ENCODE measurements at regions not wholly inside any gene's neighbourhood (a gene's known extent, or its start where the extent isn't known, plus 50 kb on each side); places are given as distances from the start of the nearest gene placed in this dataset.

GRCh38 chr12:127078577-127079350, 1188.2 kb upstream of the TMEM132C start:
- peaks cover 10% of the 10 kb centered on the region for H3K27me3 Mint-ChIP-seq (ENCODE audit: insufficient read depth)
- H3K4me1 Mint-ChIP-seq (ENCODE audit: low read depth): peaks cover 9% of the 10 kb centered on the region
- H3K36me3 Mint-ChIP-seq (ENCODE audit: low read depth): no peaks in the 10 kb centered on the region
- intact Hi-C loops (cut with micrococcal nuclease): no loop called here
- peaks cover 4% of the 10 kb centered on the region for H3K9me3 Mint-ChIP-seq
- no peak overlapping the region for H3K27ac Mint-ChIP-seq
- DNase-seq (ENCODE audit: low spot score): no peak
- H3K4me3 Mint-ChIP-seq: no peak overlapping the region

GRCh38 chr12:127079636-127080035, 1187.3 kb upstream of the TMEM132C start:
- Mint-ChIP-seq H3K27me3 (ENCODE audit: insufficient read depth) (peaks cover 10% of the 10 kb centered on the region), H3K9me3 (peaks cover 4% of the 10 kb centered on the region), H3K4me1 (ENCODE audit: low read depth) (peaks cover 14% of the 10 kb centered on the region), H3K27ac (no peak overlapping the region), H3K36me3 (ENCODE audit: low read depth) (no peaks in the 10 kb centered on the region), H3K4me3 (no peak overlapping the region)
- DNase-seq (ENCODE audit: low spot score): no peak
- intact Hi-C loops (cut with micrococcal nuclease): loop anchor here (5.0 kb wide), 1 partner anchor 88 kb away; no protein-coding TSS in a partner anchor

GRCh38 chr12:127081058-127081457, 1185.9 kb upstream of the TMEM132C start:
- Mint-ChIP-seq H3K4me3 (no peak overlapping the region), H3K27ac (no peak overlapping the region), H3K4me1 (ENCODE audit: low read depth) (peaks cover 14% of the 10 kb centered on the region), H3K36me3 (ENCODE audit: low read depth) (no peaks in the 10 kb centered on the region), H3K9me3 (peaks cover 4% of the 10 kb centered on the region), H3K27me3 (ENCODE audit: insufficient read depth) (peaks cover 7% of the 10 kb centered on the region)
- no peak for DNase-seq (ENCODE audit: low spot score)
- intact Hi-C loops (cut with micrococcal nuclease): loop anchor here (5.0 kb wide), 1 partner anchor 86 kb away; no protein-coding TSS in a partner anchor

- peaks cover 14% of the 10 kb centered on the region for H3K4me1 Mint-ChIP-seq (ENCODE audit: low read depth)
- H3K36me3 Mint-ChIP-seq (ENCODE audit: low read depth): no peaks in the 10 kb centered on the region
- peaks cover 2% of the 10 kb centered on the region for H3K27me3 Mint-ChIP-seq (ENCODE audit: insufficient read depth)
- no peaks in the 10 kb centered on the region for H3K9me3 Mint-ChIP-seq
- intact Hi-C loops (cut with micrococcal nuclease): loop anchor here (1.0 to 5.0 kb wide), 5 partner anchors 26 to 476 kb away; no protein-coding TSS in a partner anchor
- DNase-seq (ENCODE audit: low spot score): peak; percentile 17
- H3K4me3 Mint-ChIP-seq: peak overlapping the region; percentile 56
- peak overlapping the region; percentile 26 for H3K27ac Mint-ChIP-seq
Observed at GRCh38 chr12:127083008-127083949, 1183.7 kb upstream of the TMEM132C start.

- intact Hi-C loops (cut with micrococcal nuclease): no loop called here
- Mint-ChIP-seq H3K36me3 (ENCODE audit: low read depth) (no peaks in the 10 kb centered on the region), H3K4me1 (ENCODE audit: low read depth) (no peaks in the 10 kb centered on the region), H3K27me3 (ENCODE audit: insufficient read depth) (no peaks in the 10 kb centered on the region), H3K4me3 (no peak overlapping the region), H3K27ac (no peak overlapping the region), H3K9me3 (no peaks in the 10 kb centered on the region)
- DNase-seq (ENCODE audit: low spot score): no peak
Observed at GRCh38 chr12:127101076-127101475, 1165.9 kb upstream of the TMEM132C start.

- Mint-ChIP-seq H3K27ac (no peak overlapping the region), H3K4me3 (no peak overlapping the region), H3K4me1 (ENCODE audit: low read depth) (peaks cover 6% of the 10 kb centered on the region), H3K9me3 (no peaks in the 10 kb centered on the region), H3K36me3 (ENCODE audit: low read depth) (no peaks in the 10 kb centered on the region), H3K27me3 (ENCODE audit: insufficient read depth) (peaks cover 6% of the 10 kb centered on the region)
- DNase-seq (ENCODE audit: low spot score): no peak
- intact Hi-C loops (cut with micrococcal nuclease): no loop called here
Observed at GRCh38 chr12:127106041-127106440, 1160.9 kb upstream of the TMEM132C start.

- no peak for DNase-seq (ENCODE audit: low spot score)
- no peaks in the 10 kb centered on the region for H3K9me3 Mint-ChIP-seq
Observed at GRCh38 chr12:127106697-127107096, 1160.3 kb upstream of the TMEM132C start.

GRCh38 chr12:127107744-127108143, 1159.2 kb upstream of the TMEM132C start:
- H3K27ac Mint-ChIP-seq: no peak overlapping the region
- H3K27me3 Mint-ChIP-seq (ENCODE audit: insufficient read depth): peaks cover 6% of the 10 kb centered on the region
- no peaks in the 10 kb centered on the region for H3K9me3 Mint-ChIP-seq
- no peak for DNase-seq (ENCODE audit: low spot score)
- H3K36me3 Mint-ChIP-seq (ENCODE audit: low read depth): no peaks in the 10 kb centered on the region
- H3K4me3 Mint-ChIP-seq: no peak overlapping the region
- intact Hi-C loops (cut with micrococcal nuclease): loop anchor here (1.0 to 2.0 kb wide), 4 partner anchors 25 to 961 kb away; no protein-coding TSS in a partner anchor
- peaks cover 6% of the 10 kb centered on the region for H3K4me1 Mint-ChIP-seq (ENCODE audit: low read depth)

More at GRCh38 chr12:127106697-127107096, 1160.3 kb upstream of the TMEM132C start:
- peaks cover 6% of the 10 kb centered on the region for H3K27me3 Mint-ChIP-seq (ENCODE audit: insufficient read depth)
- no peaks in the 10 kb centered on the region for H3K36me3 Mint-ChIP-seq (ENCODE audit: low read depth)
- H3K4me1 Mint-ChIP-seq (ENCODE audit: low read depth): peaks cover 6% of the 10 kb centered on the region
- intact Hi-C loops (cut with micrococcal nuclease): no loop called here
- no peak overlapping the region for H3K27ac Mint-ChIP-seq
- no peak overlapping the region for H3K4me3 Mint-ChIP-seq

GRCh38 chr12:127108360-127109215, 1158.4 kb upstream of the TMEM132C start:
- intact Hi-C loops (cut with micrococcal nuclease): loop anchor here (1.0 to 2.0 kb wide), 4 partner anchors 26 to 960 kb away; no protein-coding TSS in a partner anchor
- Mint-ChIP-seq H3K4me1 (ENCODE audit: low read depth) (peaks cover 6% of the 10 kb centered on the region), H3K4me3 (no peak overlapping the region), H3K27ac (no peak overlapping the region), H3K9me3 (no peaks in the 10 kb centered on the region), H3K36me3 (ENCODE audit: low read depth) (no peaks in the 10 kb centered on the region), H3K27me3 (ENCODE audit: insufficient read depth) (peaks cover 6% of the 10 kb centered on the region)
- peak; percentile 16 for DNase-seq (ENCODE audit: low spot score)

GRCh38 chr12:127113945-127114344, 1153.0 kb upstream of the TMEM132C start:
- Mint-ChIP-seq H3K27ac (no peak overlapping the region), H3K36me3 (ENCODE audit: low read depth) (no peaks in the 10 kb centered on the region)
- intact Hi-C loops (cut with micrococcal nuclease): no loop called here

GRCh38 chr12:127115468-127116035, 1151.4 kb upstream of the TMEM132C start:
- Mint-ChIP-seq H3K36me3 (ENCODE audit: low read depth) (no peaks in the 10 kb centered on the region), H3K4me3 (no peak overlapping the region), H3K27ac (no peak overlapping the region), H3K4me1 (ENCODE audit: low read depth) (no peaks in the 10 kb centered on the region), H3K9me3 (no peaks in the 10 kb centered on the region), H3K27me3 (ENCODE audit: insufficient read depth) (peaks cover 10% of the 10 kb centered on the region)
- no peak for DNase-seq (ENCODE audit: low spot score)
- intact Hi-C loops (cut with micrococcal nuclease): no loop called here

More at GRCh38 chr12:127113945-127114344, 1153.0 kb upstream of the TMEM132C start:
- Mint-ChIP-seq H3K4me3 (no peak overlapping the region), H3K9me3 (no peaks in the 10 kb centered on the region), H3K4me1 (ENCODE audit: low read depth) (no peaks in the 10 kb centered on the region), H3K27me3 (ENCODE audit: insufficient read depth) (peaks cover 8% of the 10 kb centered on the region)
- DNase-seq (ENCODE audit: low spot score): no peak

GRCh38 chr12:127118251-127118650, 1148.7 kb upstream of the TMEM132C start:
- Mint-ChIP-seq H3K9me3 (no peaks in the 10 kb centered on the region), H3K4me1 (ENCODE audit: low read depth) (peaks cover 4% of the 10 kb centered on the region), H3K36me3 (ENCODE audit: low read depth) (no peaks in the 10 kb centered on the region), H3K27ac (no peak overlapping the region), H3K4me3 (no peak overlapping the region), H3K27me3 (ENCODE audit: insufficient read depth) (peaks cover 10% of the 10 kb centered on the region)
- intact Hi-C loops (cut with micrococcal nuclease): no loop called here
- no peak for DNase-seq (ENCODE audit: low spot score)
